SK-N-SH (cell line): ENCODE measurements at regions not wholly inside any gene's neighbourhood (a gene's known extent, or its start where the extent isn't known, plus 50 kb on each side); places are given as distances from the start of the nearest gene placed in this dataset.

ENCODE experiments used
- CTCF ChIA-PET: fragments of 300-600, 350-600 bp; formaldehyde crosslinking; extraction: SDS; loops from one replicate; lab custom pipeline; 2021; lab: Yijun Ruan, JAX
- POLR2A ChIA-PET: fragments of 350-600 bp; sonication (Branson Sonifier 250); formaldehyde crosslinking; extraction: SDS; loops from one replicate; lab custom pipeline; 2020; ENCODE audit warnings: antibody characterized with exemption, inconsistent platforms; lab: Yijun Ruan, JAX
- DNase-seq: peaks from one replicate; pipeline ENCODE4 v3.0.0; 2012
- H2AFZ ChIP-seq: fragments of 200-600 bp; sonication (generic); 2 replicates; pipeline ENCODE4 v1.8.1; 2016; ENCODE audit warnings: antibody characterized with exemption, mild to moderate bottlenecking, low read depth
- H3F3A ChIP-seq: fragments of 200-600 bp; sonication (generic); replicated peaks from 2 replicates; pipeline ENCODE3; 2016; ENCODE audit warnings: antibody characterized with exemption, mild to moderate bottlenecking; ENCODE audit not compliant: insufficient read depth
- H3K27ac ChIP-seq, 2 experiments: fragments of 200-500 bp in 1 of 2; fragments of 200-600 bp in 1 of 2; sonication (Bioruptor generic) in 1 of 2; sonication (generic), shearing (Covaris generic) in 1 of 2; 2 replicates each; pipeline versions ENCODE4 v1.5.1 to v1.6.1; 2014 to 2016; ENCODE audit warnings: low read depth in 2 of 2, inconsistent platforms in 1 of 2, low read length in 1 of 2, mild to moderate bottlenecking in 1 of 2, mixed read lengths in 1 of 2
- H3K27me3 ChIP-seq: fragments of 200-600 bp; sonication (generic), shearing (Covaris generic); 2 replicates; pipeline ENCODE4 v1.6.1; 2016; ENCODE audit warnings: mixed run types; ENCODE audit not compliant: insufficient read depth
- H3K36me3 ChIP-seq, 2 experiments: fragments of 200-500 bp in 1 of 2; fragments of 200-600 bp in 1 of 2; sonication (Bioruptor generic) in 1 of 2; sonication (generic) in 1 of 2; replicated peaks in 1 of 2; 2 replicates each; pipeline versions ENCODE3 to v1.5.1; 2014 to 2016; ENCODE audit warnings: low read length in 1 of 2, mild to moderate bottlenecking in 1 of 2; ENCODE audit not compliant: insufficient read depth in 2 of 2, control insufficient read depth in 1 of 2
- H3K4me1 ChIP-seq, 2 experiments: fragments of 200-500 bp in 1 of 2; fragments of 200-600 bp in 1 of 2; sonication (Bioruptor generic) in 1 of 2; sonication (generic), shearing (Covaris generic) in 1 of 2; 2 replicates each; pipeline versions ENCODE4 v1.5.1 to v1.6.1; 2014 to 2016; ENCODE audit warnings: low read depth in 1 of 2, low read length in 1 of 2, mixed run types in 1 of 2; ENCODE audit not compliant: insufficient read depth in 2 of 2, control insufficient read depth in 1 of 2
- H3K4me2 ChIP-seq: fragments of 200-600 bp; sonication (generic), shearing (Covaris generic); 2 replicates; pipeline ENCODE4 v1.6.1; 2017; ENCODE audit warnings: mixed run types
- H3K4me3 ChIP-seq, 2 experiments: fragments of 200-500 bp in 1 of 2; fragments of 200-600 bp in 1 of 2; sonication (Bioruptor generic) in 1 of 2; sonication (generic), shearing (Covaris generic) in 1 of 2; 2 replicates each; pipeline versions ENCODE4 v1.5.1 to v1.8.1; 2014 to 2016; ENCODE audit warnings: low read depth in 2 of 2, inconsistent platforms in 1 of 2, low read length in 1 of 2, mild to moderate bottlenecking in 1 of 2, mixed read lengths in 1 of 2, moderate library complexity in 1 of 2
- H3K79me2 ChIP-seq: fragments of 200-600 bp; sonication (generic); 2 replicates; pipeline ENCODE4 v1.8.1; 2017; ENCODE audit warnings: mild to moderate bottlenecking; ENCODE audit not compliant: insufficient read depth
- H3K9ac ChIP-seq: fragments of 200-600 bp; sonication (generic); 2 replicates; pipeline ENCODE4 v1.6.1; 2017; ENCODE audit warnings: mixed run types
- H3K9me2 ChIP-seq: fragments of 200-600 bp; sonication (generic); 2 replicates; pipeline ENCODE4 v1.6.1; 2017; ENCODE audit warnings: mixed run types
- H3K9me3 ChIP-seq: fragments of 200-600 bp; sonication (generic); 2 replicates; pipeline ENCODE4 v1.6.1; 2017; ENCODE audit warnings: mixed run types, mild to moderate bottlenecking, moderate library complexity
- H4K20me1 ChIP-seq: fragments of 200-600 bp; sonication (generic); 2 replicates; pipeline ENCODE4 v1.6.1; 2017; ENCODE audit warnings: mild to moderate bottlenecking, mixed run types; ENCODE audit not compliant: insufficient read depth
- ELF1 ChIP-seq: IDR thresholded peaks from 2 replicates; pipeline ENCODE4 v1.4.0; 2012
- EP300 ChIP-seq, 2 experiments: IDR thresholded peaks; 2 replicates each; pipeline versions ENCODE4 v1.4.0 to v1.6.1; 2012; ENCODE audit warnings: borderline replicate concordance in 1 of 2, low read depth in 1 of 2, low read length in 1 of 2
- FOSL2 ChIP-seq: IDR thresholded peaks from 2 replicates; pipeline ENCODE4 v1.4.0; 2012; ENCODE audit warnings: low read depth, mild to moderate bottlenecking, moderate library complexity, borderline replicate concordance
- FOXJ3 ChIP-seq: sonication (generic); formaldehyde crosslinking; IDR thresholded peaks from 2 replicates; pipeline ENCODE4 v1.5.1; 2020; ENCODE audit warnings: mild to moderate bottlenecking, missing genetic modification reagents
- FOXM1 ChIP-seq: IDR thresholded peaks from 2 replicates; pipeline ENCODE4 v1.4.0; 2012; ENCODE audit warnings: low read depth, mild to moderate bottlenecking
- GABPA ChIP-seq: IDR thresholded peaks from 2 replicates; pipeline ENCODE4 v1.4.0; 2012; ENCODE audit warnings: low read depth, mild to moderate bottlenecking
- GATA2 ChIP-seq: sonication (generic); formaldehyde crosslinking; IDR thresholded peaks from 2 replicates; pipeline ENCODE4 v1.5.0; 2020; ENCODE audit warnings: mild to moderate bottlenecking, missing genetic modification reagents
- IRF3 ChIP-seq: fragments of 150-350 bp; IDR thresholded peaks from 2 replicates; pipeline ENCODE4 v1.6.1; 2016; ENCODE audit warnings: mild to moderate bottlenecking, low read depth, low read length
- NRF1 ChIP-seq: IDR thresholded peaks from 2 replicates; pipeline ENCODE4 v1.6.1; 2012; ENCODE audit warnings: low read depth, mild to moderate bottlenecking, low read length
- PBX3 ChIP-seq: IDR thresholded peaks from 2 replicates; pipeline ENCODE4; 2012
- POLR2AphosphoS5 ChIP-seq: IDR thresholded peaks from 2 replicates; pipeline ENCODE4 v1.6.1; 2012; ENCODE audit warnings: low read depth, low read length
- RAD21 ChIP-seq: IDR thresholded peaks from 2 replicates; pipeline ENCODE4 v1.6.1; 2012; ENCODE audit warnings: mild to moderate bottlenecking, low read length
- SIN3A ChIP-seq: IDR thresholded peaks from 2 replicates; pipeline ENCODE4 v1.6.1; 2012; ENCODE audit warnings: low read depth, mild to moderate bottlenecking, low read length, moderate library complexity, borderline replicate concordance
- SMC3 ChIP-seq: IDR thresholded peaks from 2 replicates; pipeline ENCODE4 v1.6.1; 2012; ENCODE audit warnings: low read depth, low read length, improper control_type of control experiment
- TEAD4 ChIP-seq: IDR thresholded peaks from 2 replicates; pipeline ENCODE4 v1.4.0; 2012; ENCODE audit warnings: mild to moderate bottlenecking, borderline replicate concordance; ENCODE audit not compliant: insufficient read depth
- ZBTB33 ChIP-seq: IDR thresholded peaks from 2 replicates; pipeline ENCODE4 v1.4.0; 2012; ENCODE audit warnings: low read depth, borderline replicate concordance
- WGBS: methylation state at CpG from one replicate; pipeline ENCODE4 v1.1.6; 2017; ENCODE audit warnings: low lambda C conversion rate; 5-methylcytosine and 5-hydroxymethylcytosine counted together
- TF ChIP-seq, protein P1 (sequence below): IDR thresholded peaks from 2 replicates; pipeline ENCODE4 v1.4.0; 2012; ENCODE audit warnings: low read depth, borderline replicate concordance

- Histone ChIP-seq H2AFZ (no peak overlapping the region), H3K79me2 (no peaks in the 10 kb centered on the region; the same call in 1 of the 2 replicates), H3K9ac (no peak overlapping the region), H3K36me3 (peaks cover 0 to 5% of the 10 kb centered on the region in 2 experiments), H3F3A (no peaks in the 10 kb centered on the region), H4K20me1 (no peaks in the 10 kb centered on the region), H3K4me1 (no peaks in the 10 kb centered on the region), H3K9me2 (no peaks in the 10 kb centered on the region), H3K9me3 (peaks cover 10% of the 10 kb centered on the region; the same call in 1 of the 2 replicates), H3K4me2 (no peak overlapping the region), H3K27ac (no peak overlapping the region), H3K4me3 (no peak overlapping the region), H3K27me3 (no peaks in the 10 kb centered on the region)
- 17% methylated on average over 1 of the region's 1 CpG for WGBS
- no peak for TF ChIP-seq FOXJ3 (CRISPR knock-in tag)
- no peak for TF ChIP-seq POLR2AphosphoS5
- TF ChIP-seq GATA2 = no peak
- no peak for TF ChIP-seq FOSL2
- TF ChIP-seq SIN3A = no peak
- TF ChIP-seq, protein P1, sequence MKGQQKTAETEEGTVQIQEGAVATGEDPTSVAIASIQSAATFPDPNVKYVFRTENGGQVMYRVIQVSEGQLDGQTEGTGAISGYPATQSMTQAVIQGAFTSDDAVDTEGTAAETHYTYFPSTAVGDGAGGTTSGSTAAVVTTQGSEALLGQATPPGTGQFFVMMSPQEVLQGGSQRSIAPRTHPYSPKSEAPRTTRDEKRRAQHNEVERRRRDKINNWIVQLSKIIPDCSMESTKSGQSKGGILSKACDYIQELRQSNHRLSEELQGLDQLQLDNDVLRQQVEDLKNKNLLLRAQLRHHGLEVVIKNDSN = no peak
- TF ChIP-seq FOXM1 = no peak
- TF ChIP-seq GABPA = no peak
- ChIA-PET POLR2A (no interaction called here), CTCF (interaction anchor here (0.7 kb wide), 1 partner anchor 42 kb away, joined by 3 read pairs; no protein-coding TSS in a partner anchor)
- DNase-seq = no peak
Observed at GRCh38 chrX:63471004-63471403, 119.9 kb upstream of the SPIN4 start.

- Histone ChIP-seq H3K9ac (no peak overlapping the region), H3K9me2 (no peaks in the 10 kb centered on the region), H3K27ac (no peak overlapping the region), H3K79me2 (no peaks in the 10 kb centered on the region; the same call in 1 of the 2 replicates), H4K20me1 (no peaks in the 10 kb centered on the region), H3K4me1 (no peaks in the 10 kb centered on the region), H3K4me3 (no peak overlapping the region), H3F3A (no peaks in the 10 kb centered on the region), H2AFZ (no peak overlapping the region), H3K9me3 (peaks cover 10% of the 10 kb centered on the region; the same call in 1 of the 2 replicates), H3K4me2 (no peak overlapping the region), H3K36me3 (peaks cover 0 to 5% of the 10 kb centered on the region in 2 experiments), H3K27me3 (no peaks in the 10 kb centered on the region)
- CTCF ChIA-PET = no interaction called here
- no peak for DNase-seq
- 41% methylated on average over 4 of the region's 4 CpGs for WGBS
- TF ChIP-seq PBX3 = no peak
- POLR2A ChIA-PET = no interaction called here
Observed at GRCh38 chrX:63470506-63470905, 119.4 kb upstream of the SPIN4 start.

DNA sequence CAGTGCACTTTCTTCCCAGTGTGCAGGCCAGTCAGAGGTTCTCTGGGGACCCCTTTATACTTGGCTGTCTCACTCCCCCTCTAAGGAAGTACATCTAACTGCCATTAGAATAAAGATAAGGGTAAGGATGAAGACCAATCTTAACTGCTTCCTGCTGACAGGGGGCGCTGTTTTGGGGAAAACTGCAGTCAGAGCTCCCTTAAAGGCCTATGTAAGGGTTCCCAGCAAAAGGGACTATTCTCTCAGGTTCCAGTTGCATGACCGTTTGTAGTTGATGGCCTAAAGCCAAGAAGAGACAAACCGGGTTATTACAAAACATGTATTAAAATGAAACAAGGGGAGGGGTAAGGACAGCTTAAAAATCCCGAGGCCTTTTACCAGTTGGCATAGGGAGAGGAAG, 115.6 kb upstream of the SPIN4 start:
- H4K20me1 ChIP-seq = no peaks in the 10 kb centered on the region
- H3K79me2 ChIP-seq = no peaks in the 10 kb centered on the region; the same call in 1 of the 2 replicates
- H3K9me3 ChIP-seq = peaks cover 7% of the 10 kb centered on the region; the same call in 1 of the 2 replicates
- H3K4me2 ChIP-seq = no peak overlapping the region
- no peaks in the 10 kb centered on the region for H3K9me2 ChIP-seq
- no peak for DNase-seq
- whole genome bisulfite sequencing = 47% methylated on average over 4 of the region's 4 CpGs
- H3K4me3 ChIP-seq = no peak overlapping the region
- no peak overlapping the region for H2AFZ ChIP-seq
- no peaks in the 10 kb centered on the region for H3K27me3 ChIP-seq
- no peaks in the 10 kb centered on the region for H3F3A ChIP-seq
- peaks cover 0 to 5% of the 10 kb centered on the region in 2 experiments for H3K36me3 ChIP-seq
- H3K27ac ChIP-seq = no peak overlapping the region
- CTCF ChIA-PET = interaction anchor here (0.6 to 0.9 kb wide), 2 partner anchors 8 to 29 kb away, joined by 3 read pairs; no protein-coding TSS in a partner anchor
- POLR2A ChIA-PET = no interaction called here
- H3K9ac ChIP-seq = no peak overlapping the region
- H3K4me1 ChIP-seq = no peaks in the 10 kb centered on the region
- no peak for TF ChIP-seq EP300 (IDR thresholded peaks at IDR 0.05; ENCODE audit: borderline replicate concordance in 1 of 2, low read depth in 1 of 2, low read length in 1 of 2)
- TF ChIP-seq RAD21 = no peak
- no peak for TF ChIP-seq TEAD4
- no peak for TF ChIP-seq ELF1
- no peak for TF ChIP-seq PBX3
- no peak for TF ChIP-seq SMC3
- TF ChIP-seq IRF3 = no peak
- no peak for TF ChIP-seq NRF1
- no peak for TF ChIP-seq ZBTB33
